ENCODE measurements at regions not wholly inside any gene's neighbourhood (a gene's known extent, or its start where the extent isn't known, plus 50 kb on each side); places are given as distances from the start of the nearest gene placed in this dataset.

- TF ChIP-seq POLR2AphosphoS5 (IDR thresholded peaks at IDR 0.05) (no peak), POLR2A (IDR thresholded peaks at IDR 0.05) (no peak)
Measured at GRCh38 chr7:3143869-3144775, 100.5 kb upstream of the CARD11 start.
